ENCODE measurements at regions not wholly inside any gene's neighbourhood (a gene's known extent, or its start where the extent isn't known, plus 50 kb on each side); places are given as distances from the start of the nearest gene placed in this dataset. TPM values are rescaled to one million over a fixed set of nuclear protein-coding genes. Genes with fewer than 3 reads are reported as not detected.
"Not testable (repeated sequence)": the region's sequence is repeated elsewhere in the genome, so short reads cannot be mapped to it uniquely, and the experiment has no call there.

- DNase-seq (ENCODE audit: low spot score): no peak
Measured at GRCh38 chr18:73006331-73006730, 138.5 kb upstream of the NETO1 start.

DNA sequence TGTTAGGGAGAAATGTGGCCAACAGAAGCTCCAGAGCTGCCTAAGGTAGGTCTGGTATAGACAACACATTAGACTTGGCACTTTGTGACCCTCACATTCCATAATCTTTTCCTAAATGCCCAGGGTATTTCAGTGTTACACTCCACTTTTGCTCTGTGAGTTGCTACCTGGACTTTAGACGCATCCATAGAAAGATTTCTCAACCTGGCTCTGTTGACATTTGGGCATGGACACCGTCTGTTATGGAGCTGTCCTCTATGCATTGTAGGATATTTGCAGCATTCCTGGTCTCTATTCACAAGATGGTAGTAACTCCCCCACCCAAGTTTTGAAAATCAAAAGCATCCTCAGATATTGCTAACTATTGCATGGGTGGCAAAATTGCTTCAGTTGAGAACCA, 136.5 kb upstream of the NETO1 start:
- no peak for DNase-seq (ENCODE audit: low spot score)

GRCh38 chr18:72999971-73000607, 132.3 kb upstream of the NETO1 start:
- no peak for DNase-seq (ENCODE audit: low spot score)

DNA sequence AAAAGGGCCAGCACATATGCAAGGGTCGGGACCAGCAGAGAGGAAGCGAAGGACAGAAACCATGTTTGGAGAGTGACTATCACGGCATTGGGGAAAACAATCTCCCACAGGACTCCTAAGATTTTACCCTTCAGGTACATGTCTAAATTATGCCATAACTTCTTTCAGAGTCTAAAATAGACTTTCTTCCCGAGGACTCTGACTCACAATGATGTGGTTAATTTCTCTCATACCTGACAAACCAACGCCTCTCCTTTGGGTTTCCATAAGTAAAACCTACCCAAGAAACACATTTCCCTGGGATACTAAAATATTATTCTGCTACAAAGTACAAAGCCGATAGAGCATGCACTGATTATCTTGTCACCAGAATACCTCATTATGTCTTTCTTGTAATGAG, 127.8 kb upstream of the NETO1 start:
- DNase-seq (ENCODE audit: low spot score): no peak

DNA sequence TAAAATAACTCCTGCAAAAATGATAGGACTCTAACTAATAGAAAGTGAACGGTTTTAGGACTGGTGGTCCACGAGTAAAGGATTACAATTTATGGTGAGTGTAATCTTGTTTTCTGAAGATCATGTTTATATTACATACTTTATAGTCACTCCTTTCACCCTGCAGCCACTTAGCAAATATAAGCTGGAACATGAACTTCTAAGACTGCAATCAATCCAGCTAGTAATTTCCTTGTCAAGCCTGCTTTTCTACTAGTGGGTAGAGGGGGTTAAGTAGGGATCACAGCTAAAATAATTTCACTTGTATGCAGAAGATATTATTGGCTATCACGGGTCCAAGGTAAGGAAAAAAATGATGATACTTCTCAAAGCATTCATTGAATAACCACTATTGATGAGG, 125.5 kb upstream of the NETO1 start:
- DNase-seq (ENCODE audit: low spot score): no peak

- no peak for DNase-seq (ENCODE audit: low spot score)
Measured at GRCh38 chr18:72991379-72991778, 123.6 kb upstream of the NETO1 start.

DNA sequence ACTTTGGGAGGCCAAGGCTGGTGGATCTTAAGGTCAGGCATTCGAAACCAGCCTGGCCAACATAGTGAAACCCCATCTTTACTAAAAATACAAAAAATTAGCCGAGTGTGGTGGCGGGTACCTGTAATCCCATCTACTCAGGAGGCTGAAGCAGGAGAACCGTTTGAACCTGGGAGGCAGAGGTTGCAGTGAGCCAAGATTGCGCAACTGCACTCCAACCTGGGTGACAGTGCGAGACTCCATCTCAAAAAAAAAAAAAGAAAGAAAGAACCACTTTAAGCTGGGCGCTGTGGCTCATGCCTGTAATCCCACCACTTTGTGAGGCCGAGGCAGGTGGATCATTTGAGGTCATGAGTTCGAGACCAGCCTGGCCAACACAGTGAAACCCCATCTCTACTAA, 119.8 kb upstream of the NETO1 start:
- not testable (repeated sequence) for DNase-seq (ENCODE audit: low spot score)

DNA sequence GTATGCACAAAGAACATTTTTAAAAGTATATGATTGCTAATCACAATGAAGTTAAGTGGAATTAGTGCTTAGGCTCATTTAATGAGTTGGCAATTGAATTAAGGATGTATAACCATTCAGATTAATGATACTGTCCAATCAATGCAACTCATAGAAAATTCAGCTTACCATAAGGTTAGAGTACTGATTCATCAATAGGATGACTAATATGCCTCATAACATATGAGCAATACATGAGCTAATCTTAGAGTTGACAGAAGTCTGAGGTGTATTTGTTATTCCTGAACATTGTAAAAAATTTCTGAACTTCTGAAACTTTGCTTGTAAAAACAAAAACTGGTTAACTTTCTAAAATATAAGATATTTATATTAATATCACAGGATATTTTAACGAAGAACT, 118.3 kb upstream of the NETO1 start:
- no peak for DNase-seq (ENCODE audit: low spot score)

DNA sequence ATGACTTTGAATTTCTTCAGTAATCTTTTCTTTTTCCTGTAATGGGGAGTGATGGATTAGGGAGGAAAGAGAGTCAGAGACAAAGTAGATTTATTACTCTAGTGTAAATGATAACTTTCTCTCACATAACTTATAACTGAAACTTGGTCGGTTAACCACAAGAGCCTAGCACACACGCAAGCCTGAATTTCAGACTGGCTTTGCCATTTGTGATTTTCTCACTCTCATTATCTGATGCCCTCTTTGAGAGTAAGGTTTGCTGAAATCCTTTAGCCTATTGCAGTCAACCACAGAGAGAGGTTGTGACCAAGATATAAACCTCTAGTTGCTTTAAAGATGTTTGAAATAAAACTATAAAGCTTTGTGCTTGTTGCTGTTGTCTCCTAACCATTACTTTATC, 117.9 kb upstream of the NETO1 start:
- DNase-seq (ENCODE audit: low spot score): no peak

DNA sequence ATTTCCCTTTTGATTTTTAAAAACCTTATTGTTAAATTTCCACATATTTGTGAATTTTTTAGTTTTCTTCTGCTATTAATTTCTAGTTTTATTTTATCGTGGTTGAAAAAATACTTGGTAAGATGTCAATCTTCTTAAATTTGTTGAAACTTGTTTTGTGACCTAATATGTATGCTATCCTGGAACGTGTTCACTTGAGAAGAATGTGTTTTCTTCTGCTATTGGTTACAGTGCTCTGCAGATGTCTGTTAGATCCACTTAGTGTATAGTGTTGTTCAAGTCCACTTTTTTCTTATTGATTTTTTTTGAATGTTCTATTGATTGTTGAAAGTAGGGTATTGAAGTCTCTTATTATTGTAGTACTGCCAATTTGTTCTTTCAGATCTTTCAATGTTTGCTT, 116.5 kb upstream of the NETO1 start:
- no peak for DNase-seq (ENCODE audit: low spot score)

DNA sequence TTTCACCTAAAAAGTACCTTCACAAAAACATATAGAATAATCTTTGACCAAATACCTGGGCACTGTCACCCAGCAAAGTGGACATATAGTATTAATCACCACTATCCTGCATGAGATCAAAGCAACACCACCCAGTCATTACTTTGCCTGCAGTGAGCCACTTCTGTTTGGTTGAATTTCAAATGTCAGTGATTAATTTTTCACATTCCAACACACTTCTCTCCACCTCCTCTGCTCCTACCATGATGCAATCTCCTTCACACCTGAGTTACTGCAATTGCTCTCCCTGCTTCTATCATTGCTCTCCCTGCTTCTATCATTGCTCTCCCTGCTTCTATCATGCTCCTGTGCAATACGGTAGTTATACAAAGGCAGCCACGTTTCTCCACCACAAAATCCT, 106.1 kb upstream of the NETO1 start:
- DNase-seq (ENCODE audit: low spot score): no peak

- DNase-seq (ENCODE audit: low spot score): no peak
Measured at GRCh38 chr18:72965616-72966015, 97.8 kb upstream of the NETO1 start.

DNA sequence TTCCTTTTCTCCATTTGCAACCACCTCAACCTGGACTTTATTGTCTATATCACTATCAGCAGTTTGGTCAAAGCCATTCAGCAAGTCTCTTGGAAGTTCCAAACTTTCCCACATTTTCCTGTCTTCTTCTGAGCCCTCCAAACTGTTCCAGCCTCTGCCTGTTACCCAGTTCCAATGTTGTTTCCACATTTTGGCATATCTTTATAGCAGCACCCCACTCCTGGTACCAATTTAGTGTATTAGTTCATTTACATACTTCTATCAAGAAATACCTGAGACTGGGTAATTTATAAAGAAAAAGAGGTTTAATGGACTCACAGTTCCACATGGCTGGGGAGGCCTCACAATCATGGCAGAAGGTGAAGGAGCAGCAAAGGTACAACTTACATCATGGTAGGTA, 90.4 kb upstream of the NETO1 start:
- DNase-seq (ENCODE audit: low spot score): not testable (repeated sequence)

DNA sequence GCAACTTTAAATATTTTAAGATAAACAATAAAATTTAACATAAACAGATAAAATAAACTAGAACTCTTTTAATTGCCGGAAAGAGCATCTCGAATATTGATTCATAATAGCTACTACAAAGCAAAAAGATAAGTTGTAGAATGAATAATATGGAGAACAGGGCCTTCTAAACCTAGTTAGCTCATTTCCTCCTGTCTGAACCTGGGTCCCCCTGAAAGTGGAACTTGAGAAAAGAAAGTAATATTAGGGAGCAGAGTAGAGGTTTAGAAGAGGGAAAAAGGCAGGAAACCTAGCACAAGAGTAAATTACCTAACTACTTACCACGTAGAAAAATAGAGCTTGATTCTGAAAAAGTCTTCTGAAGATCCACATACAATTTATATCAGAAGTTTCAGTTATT, 80.7 kb upstream of the NETO1 start:
- no peak for DNase-seq (ENCODE audit: low spot score)

DNA sequence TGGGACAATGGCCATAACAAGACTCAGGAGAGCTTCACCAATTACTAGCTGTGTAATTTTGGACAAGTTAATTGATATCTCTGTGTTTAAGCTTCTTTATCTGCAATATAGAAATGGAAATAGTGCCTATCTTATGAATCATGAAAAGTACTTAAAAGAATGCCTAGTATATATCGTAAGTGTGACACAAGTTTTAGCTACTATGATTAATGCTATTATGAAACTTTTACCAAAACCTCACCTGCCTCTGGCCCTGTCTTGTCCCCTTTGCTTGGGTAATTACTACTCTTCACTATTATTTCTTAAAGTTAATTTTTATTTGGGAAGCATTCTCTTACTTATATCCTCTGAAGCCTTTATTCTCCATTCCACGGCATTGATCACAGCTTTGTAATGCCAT, 75.0 kb upstream of the NETO1 start:
- DNase-seq (ENCODE audit: low spot score): no peak

DNA sequence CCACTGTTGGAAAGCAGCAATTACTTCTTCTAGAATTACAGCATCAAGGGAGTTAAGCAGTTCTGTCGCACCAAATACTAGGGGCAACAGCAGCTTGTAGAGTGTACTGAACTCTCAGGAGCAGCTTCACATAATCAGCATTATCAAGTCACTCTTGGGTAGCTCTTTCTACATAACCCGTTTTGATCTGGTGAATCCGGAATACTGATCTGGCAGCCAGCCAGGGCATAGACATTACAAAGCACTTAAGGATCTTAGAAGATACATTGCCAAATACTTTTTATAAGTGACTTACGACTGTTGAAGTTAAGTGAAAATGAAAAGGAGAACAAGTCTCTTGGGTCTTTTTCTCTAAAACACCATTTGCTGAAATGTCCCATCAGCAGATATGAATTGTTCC, 73.2 kb upstream of the NETO1 start:
- peak; percentile 10 for DNase-seq (ENCODE audit: low spot score)

DNA sequence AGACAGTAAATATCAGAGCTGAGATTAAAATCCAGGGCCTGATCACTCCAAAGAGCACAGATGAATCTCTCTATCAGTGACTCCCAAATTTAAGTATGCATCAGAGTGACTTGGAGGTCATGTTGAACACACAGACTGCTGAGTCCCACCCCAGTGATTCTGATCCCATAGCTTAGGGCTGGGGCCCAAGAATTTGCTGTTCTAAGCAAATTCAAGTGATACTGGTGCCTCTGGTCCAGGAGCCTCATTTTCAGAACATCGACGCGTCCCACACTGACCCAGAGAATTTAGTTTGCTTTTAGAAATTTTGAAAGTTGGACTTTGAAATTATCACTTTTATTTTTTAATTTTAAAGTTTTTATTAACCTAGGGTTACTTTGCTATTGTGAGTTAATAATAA, 72.7 kb upstream of the NETO1 start:
- no peak for DNase-seq (ENCODE audit: low spot score)

DNA sequence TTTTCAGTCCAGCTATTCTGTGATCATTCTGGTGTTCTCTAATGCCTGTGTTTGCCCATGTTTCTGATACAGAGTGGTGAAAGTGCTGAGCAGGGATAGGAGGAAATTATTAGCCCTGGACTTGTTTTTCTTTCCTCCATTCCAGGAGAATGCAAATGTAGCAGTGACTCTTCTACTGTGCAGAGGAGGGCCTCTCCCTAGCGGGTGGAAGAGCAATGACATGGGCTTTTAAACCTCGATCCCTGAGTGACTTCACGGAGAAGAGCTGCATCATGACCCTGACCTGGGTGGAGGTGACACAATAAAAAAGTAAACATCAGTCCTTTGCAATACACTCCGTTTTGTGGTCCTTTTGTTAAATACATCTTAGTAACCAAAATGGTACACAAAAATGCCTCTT, 68.0 kb upstream of the NETO1 start:
- DNase-seq (ENCODE audit: low spot score): no peak

DNA sequence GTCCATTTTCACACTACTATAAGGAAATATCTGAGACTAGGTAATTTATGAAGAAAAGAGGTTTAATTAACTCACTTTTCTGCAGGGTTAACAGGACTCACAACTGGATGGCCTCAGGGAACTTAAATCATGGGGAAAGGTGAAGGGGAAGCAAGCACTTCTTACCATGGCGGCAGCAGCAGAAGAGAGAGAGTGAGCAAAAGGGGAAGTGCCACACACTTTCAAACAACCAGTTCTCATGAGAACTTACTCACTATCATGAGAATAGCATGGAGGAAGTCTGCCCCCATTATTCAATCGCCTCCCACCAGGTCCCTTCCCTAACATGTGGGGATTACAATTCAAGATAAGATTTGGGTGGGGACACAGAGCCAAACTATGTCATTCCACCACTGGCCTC, 55.1 kb upstream of the NETO1 start:
- DNase-seq (ENCODE audit: low spot score): no peak

Small RNAs in the stretch of these regions (small RNA-seq; reads per million reads assigned to genes)
- gene RN7SL401P: not detected

Data from HT-29 (cell line).